Endothelial cell of umbilical vein (primary cell): ENCODE measurements at regions not wholly inside any gene's neighbourhood (a gene's known extent, or its start where the extent isn't known, plus 50 kb on each side); places are given as distances from the start of the nearest gene placed in this dataset.

ENCODE experiments used
- BruUV-seq: library from RNA; stranded (reverse); fragments of 400-500 nt; replicated peaks from 2 replicates; lab custom pipeline; 2021; lab: Mats Ljungman, UMichigan
- CTCF ChIA-PET: fragments of 300-600, 350-600 bp; sonication (Branson Sonifier 250); formaldehyde crosslinking; loops from one replicate; lab custom pipeline; 2021; ENCODE audit warnings: antibody characterized with exemption, inconsistent platforms; lab: Charles Lee
- POLR2A ChIA-PET: fragments of 300-600, 350-600 bp; sonication (Branson Sonifier 250); formaldehyde crosslinking; loops from one replicate; lab custom pipeline; 2021; ENCODE audit warnings: antibody characterized with exemption, inconsistent platforms; lab: Charles Lee
- DNase-seq: peaks from one replicate; pipeline ENCODE4 v3.0.0-alpha.2; 2011; ENCODE audit warnings: low read depth, low spot score
- FAIRE-seq: peaks from 2 replicates; lab custom pipeline; 2011; peaks lifted over from hg19 to GRCh38; lab: Jason Lieb, UNC
- H2AFZ ChIP-seq: 2 replicates; pipeline ENCODE4 v1.6.0; 2012; ENCODE audit warnings: low read depth, low read length, control low read depth, inconsistent platforms
- H3K27ac ChIP-seq: 2 replicates; pipeline ENCODE4 v1.5.1; 2011; ENCODE audit warnings: low read depth, mild to moderate bottlenecking, control low read depth, low read length, moderate library complexity; ENCODE audit not compliant: insufficient read depth
- H3K27me3 ChIP-seq, 2 experiments: 2 replicates each; pipeline versions ENCODE4 v1.6.0 to v1.6.1; 2011; ENCODE audit warnings: low read length in 2 of 2, mixed read lengths in 1 of 2; ENCODE audit not compliant: control insufficient read depth in 2 of 2, insufficient read depth in 2 of 2
- H3K36me3 ChIP-seq, 2 experiments: 2 replicates in 1 of 2; 3 replicates in 1 of 2; pipeline ENCODE4 v1.5.1; 2011; ENCODE audit warnings: low read length in 2 of 2, mild to moderate bottlenecking in 1 of 2, moderate library complexity in 1 of 2; ENCODE audit not compliant: control insufficient read depth in 2 of 2, insufficient read depth in 2 of 2; ENCODE audit errors: extremely low read depth in 1 of 2
- H3K4me1 ChIP-seq: 3 replicates; pipeline ENCODE4 v1.5.1; 2011; ENCODE audit warnings: mild to moderate bottlenecking, low read length; ENCODE audit not compliant: control insufficient read depth, insufficient read depth; ENCODE audit errors: extremely low read depth
- H3K4me2 ChIP-seq: 2 replicates; pipeline ENCODE4 v1.6.1; 2011; ENCODE audit warnings: low read length, control low read depth, mixed read lengths; ENCODE audit not compliant: insufficient read depth
- H3K4me3 ChIP-seq, 3 experiments: fragments of 200-600 bp in 1 of 3; sonication (generic), shearing (Covaris generic) in 1 of 3; replicated peaks in 1 of 3; 2 replicates each; pipeline ENCODE4 v1.5.1; 2011 to 2016; ENCODE audit warnings: control low read depth in 3 of 3, low read length in 3 of 3, mild to moderate bottlenecking in 2 of 3, inconsistent platforms in 1 of 3, low read depth in 1 of 3, moderate library complexity in 1 of 3; ENCODE audit not compliant: insufficient read depth in 1 of 3
- H3K79me2 ChIP-seq: 2 replicates; pipeline ENCODE4 v1.6.0; 2012; ENCODE audit warnings: low read length, inconsistent platforms; ENCODE audit not compliant: control insufficient read depth, insufficient read depth
- H3K9ac ChIP-seq: replicated peaks from 2 replicates; pipeline ENCODE3; 2011; ENCODE audit warnings: low read length, control low read depth; ENCODE audit not compliant: insufficient read depth; ENCODE audit errors: extremely low read depth
- H3K9me1 ChIP-seq: replicated peaks from 3 replicates; pipeline ENCODE4 v1.6.0; 2011; ENCODE audit warnings: mild to moderate bottlenecking, low read length; ENCODE audit not compliant: control insufficient read depth, insufficient read depth; ENCODE audit errors: extremely low read depth
- H3K9me3 ChIP-seq: replicated peaks from 2 replicates; pipeline ENCODE4 v1.5.1; 2012; ENCODE audit warnings: low read length, inconsistent platforms; ENCODE audit not compliant: control insufficient read depth, insufficient read depth
- H4K20me1 ChIP-seq: replicated peaks from 2 replicates; pipeline ENCODE3; 2011; ENCODE audit warnings: mild to moderate bottlenecking, low read length; ENCODE audit not compliant: control insufficient read depth, insufficient read depth; ENCODE audit errors: extremely low read depth
- EZH2 ChIP-seq: IDR thresholded peaks from 2 replicates; pipeline ENCODE4 v1.6.1; 2012; ENCODE audit warnings: borderline replicate concordance, low read depth, mild to moderate bottlenecking, moderate library complexity, low read length, inconsistent platforms; ENCODE audit not compliant: severe bottlenecking
- FOS ChIP-seq: IDR thresholded peaks from 2 replicates; pipeline ENCODE4 v1.6.1; 2011; ENCODE audit warnings: mild to moderate bottlenecking, low read length, moderate library complexity, borderline replicate concordance; ENCODE audit not compliant: insufficient read depth
- GATA2 ChIP-seq: IDR thresholded peaks from 2 replicates; pipeline ENCODE4 v1.7.0; 2011; ENCODE audit warnings: low read depth, mild to moderate bottlenecking, moderate library complexity, mixed read lengths, low read length; ENCODE audit not compliant: insufficient read length, insufficient read depth
- JUN ChIP-seq: IDR thresholded peaks from 2 replicates; pipeline ENCODE4 v1.6.1; 2011; ENCODE audit warnings: borderline replicate concordance, low read depth; ENCODE audit not compliant: insufficient read length, insufficient read depth
- MYC ChIP-seq: IDR thresholded peaks from one replicate; pipeline ENCODE4 v1.6.1; 2011; ENCODE audit warnings: mild to moderate bottlenecking, low read depth, low read length
- POLR2A ChIP-seq: IDR thresholded peaks from 2 replicates; pipeline ENCODE4 v1.6.1; 2012; ENCODE audit warnings: low read depth, mild to moderate bottlenecking, control low read depth, low read length
- POLR2AphosphoS5 ChIP-seq: IDR thresholded peaks from 2 replicates; pipeline ENCODE4 v1.6.1; 2012; ENCODE audit warnings: low read depth, mild to moderate bottlenecking, control low read depth, low read length, moderate library complexity; ENCODE audit not compliant: insufficient read depth
- dilution Hi-C: fragments of 300-500 bp; cut with MboI; formaldehyde crosslinking; loops from one replicate; pipeline ENCODE4 v1.15.0; 2019; ENCODE audit warnings: low sequenced_read_pairs; ENCODE audit not compliant: extremely low pct_ligation_motif_present
- intact Hi-C: fragments of 100-400 bp; cut with micrococcal nuclease; formaldehyde crosslinking; loops from one replicate; pipeline ENCODE4 v1.10.0; 2022
- TF ChIP-seq, protein P1 (sequence below), 2 donors: IDR thresholded peaks; 1 replicate in 1 of 2; 2 replicates in 1 of 2; pipeline ENCODE4 v1.5.1; 2011; ENCODE audit warnings: low read length in 2 of 2, mild to moderate bottlenecking in 2 of 2, moderate library complexity in 2 of 2, control low read depth in 1 of 2, inconsistent platforms in 1 of 2, low read depth in 1 of 2; ENCODE audit not compliant: insufficient read depth in 1 of 2; ENCODE audit errors: extremely low read depth in 1 of 2
- TF ChIP-seq, protein P2 (sequence below): IDR thresholded peaks from 2 replicates; pipeline ENCODE4 v1.6.1; 2011; ENCODE audit not compliant: insufficient read depth, insufficient read length

DNA sequence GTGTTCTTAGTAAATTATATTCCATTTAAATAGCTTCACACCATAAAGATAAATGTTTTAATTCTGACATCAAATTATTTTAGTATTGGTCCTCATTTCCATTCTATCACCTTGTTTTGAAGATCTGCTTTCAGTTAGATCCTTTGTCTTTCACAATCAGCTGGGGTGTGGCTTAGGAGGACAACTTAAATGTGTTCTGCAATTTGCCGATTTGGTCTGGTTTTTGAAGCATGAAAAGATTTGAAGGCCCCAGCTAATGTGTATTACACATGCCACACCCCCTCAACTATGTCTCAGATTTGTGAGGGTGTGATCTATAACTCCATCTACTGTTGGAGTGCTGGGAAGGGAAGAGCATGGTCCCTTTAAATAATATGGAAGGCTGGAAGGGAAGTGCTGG lies 516.1 kb upstream of the GOLIM4 start:
- ChIA-PET CTCF (interaction anchor here (1.5 to 2.0 kb wide), 2 partner anchors 9 to 235 kb away, joined by 4 to 5 read pairs; no protein-coding TSS in a partner anchor), POLR2A (no interaction called here)

More for the DNA sequence above, 516.1 kb upstream of the GOLIM4 start:
- Histone ChIP-seq H3K36me3 (no peaks in the 10 kb centered on the region), H3K9me1 (no peaks in the 10 kb centered on the region), H4K20me1 (no peaks in the 10 kb centered on the region), H3K27me3 (peaks cover 2 to 11% of the 10 kb centered on the region in 2 experiments), H3K4me2 (no peak overlapping the region), H2AFZ (no peak overlapping the region), H3K4me1 (no peaks in the 10 kb centered on the region), H3K4me3 (no peak overlapping the region), H3K9ac (no peak overlapping the region), H3K27ac (no peak overlapping the region), H3K9me3 (no peaks in the 10 kb centered on the region), H3K79me2 (no peaks in the 10 kb centered on the region)
- no peak for DNase-seq
- no TSS peak for BruUV-seq
- TF ChIP-seq MYC (no peak), FOS (no peak), POLR2A (no peak), POLR2AphosphoS5 (no peak), JUN (no peak), EZH2 (no peak), GATA2 (no peak)
- TF ChIP-seq, protein P1, sequence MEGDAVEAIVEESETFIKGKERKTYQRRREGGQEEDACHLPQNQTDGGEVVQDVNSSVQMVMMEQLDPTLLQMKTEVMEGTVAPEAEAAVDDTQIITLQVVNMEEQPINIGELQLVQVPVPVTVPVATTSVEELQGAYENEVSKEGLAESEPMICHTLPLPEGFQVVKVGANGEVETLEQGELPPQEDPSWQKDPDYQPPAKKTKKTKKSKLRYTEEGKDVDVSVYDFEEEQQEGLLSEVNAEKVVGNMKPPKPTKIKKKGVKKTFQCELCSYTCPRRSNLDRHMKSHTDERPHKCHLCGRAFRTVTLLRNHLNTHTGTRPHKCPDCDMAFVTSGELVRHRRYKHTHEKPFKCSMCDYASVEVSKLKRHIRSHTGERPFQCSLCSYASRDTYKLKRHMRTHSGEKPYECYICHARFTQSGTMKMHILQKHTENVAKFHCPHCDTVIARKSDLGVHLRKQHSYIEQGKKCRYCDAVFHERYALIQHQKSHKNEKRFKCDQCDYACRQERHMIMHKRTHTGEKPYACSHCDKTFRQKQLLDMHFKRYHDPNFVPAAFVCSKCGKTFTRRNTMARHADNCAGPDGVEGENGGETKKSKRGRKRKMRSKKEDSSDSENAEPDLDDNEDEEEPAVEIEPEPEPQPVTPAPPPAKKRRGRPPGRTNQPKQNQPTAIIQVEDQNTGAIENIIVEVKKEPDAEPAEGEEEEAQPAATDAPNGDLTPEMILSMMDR (IDR thresholded peaks at IDR 0.05; ENCODE audit: extremely low read depth in 1 of 2, insufficient read depth in 1 of 2, low read depth in 1 of 2, low read length in 2 of 2), result no peak
- TF ChIP-seq, protein P2, sequence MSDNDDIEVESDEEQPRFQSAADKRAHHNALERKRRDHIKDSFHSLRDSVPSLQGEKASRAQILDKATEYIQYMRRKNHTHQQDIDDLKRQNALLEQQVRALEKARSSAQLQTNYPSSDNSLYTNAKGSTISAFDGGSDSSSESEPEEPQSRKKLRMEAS, result no peak
- dilution Hi-C loops, result no loop called here
- intact Hi-C loops, result no loop called here
- no peak for FAIRE-seq
